ENCODE measurements at regions not wholly inside any gene's neighbourhood (a gene's known extent, or its start where the extent isn't known, plus 50 kb on each side); places are given as distances from the start of the nearest gene placed in this dataset.

GRCh38 chr4:138537731-138538490 lies 295.8 kb upstream of the SLC7A11 start:
- 0 out of 2 replicates have a peak, but pooled peaks cover 4% of the 10 kb centered on the region for H3K9me3 ChIP-seq (ENCODE audit: low read depth, low read length)
- no peak overlapping the region for H3K4me3 ChIP-seq
- no peak for DNase-seq (ENCODE audit: low read depth, low spot score)

GRCh38 chr4:138535316-138535715 lies 293.2 kb upstream of the SLC7A11 start:
- DNase-seq (ENCODE audit: low read depth, low spot score) = no peak
- TF ChIP-seq POLR2AphosphoS5 (IDR thresholded peaks at IDR 0.05; ENCODE audit: borderline replicate concordance, low read depth, low read length) (no peak), EZH2 (IDR thresholded peaks at IDR 0.05) (no peak), FOXP2 (optimal IDR thresholded peaks at IDR 0.05; ENCODE audit: control extremely low read depth, extremely low read length, insufficient read depth) (no peak)
- peaks cover 8% of the 10 kb centered on the region; the same call in 1 of the 2 replicates for H3K9me3 ChIP-seq (ENCODE audit: low read depth, low read length)

More at GRCh38 chr4:138537731-138538490, 295.8 kb upstream of the SLC7A11 start:
- H3K9ac ChIP-seq (ENCODE audit: insufficient read length) = no peak overlapping the region
- no peak for TF ChIP-seq EZH2 (IDR thresholded peaks at IDR 0.05)
- no peak for TF ChIP-seq FOXP2 (optimal IDR thresholded peaks at IDR 0.05; ENCODE audit: control extremely low read depth, extremely low read length, insufficient read depth)
- no peak for TF ChIP-seq POLR2AphosphoS5 (IDR thresholded peaks at IDR 0.05; ENCODE audit: borderline replicate concordance, low read depth, low read length)
- H3K36me3 ChIP-seq (ENCODE audit: insufficient read depth, low read length) = no peaks in the 10 kb centered on the region
- H3K27ac ChIP-seq = no peak overlapping the region

GRCh38 chr4:138522366-138522765 lies 280.2 kb upstream of the SLC7A11 start:
- no peak for DNase-seq (ENCODE audit: low read depth, low spot score)
- TF ChIP-seq FOXP2 (optimal IDR thresholded peaks at IDR 0.05; ENCODE audit: control extremely low read depth, extremely low read length, insufficient read depth) = no peak
- no peak for TF ChIP-seq POLR2AphosphoS5 (IDR thresholded peaks at IDR 0.05; ENCODE audit: borderline replicate concordance, low read depth, low read length)
- TF ChIP-seq EZH2 (IDR thresholded peaks at IDR 0.05) = no peak
- Histone ChIP-seq H3K9ac (ENCODE audit: insufficient read length) (no peak overlapping the region), H3K4me3 (no peak overlapping the region), H3K9me3 (ENCODE audit: low read depth, low read length) (no peaks in the 10 kb centered on the region), H3K36me3 (ENCODE audit: insufficient read depth, low read length) (no peaks in the 10 kb centered on the region), H3K27ac (no peak overlapping the region)

More at GRCh38 chr4:138535316-138535715, 293.2 kb upstream of the SLC7A11 start:
- no peak overlapping the region for H3K9ac ChIP-seq (ENCODE audit: insufficient read length)
- H3K36me3 ChIP-seq (ENCODE audit: insufficient read depth, low read length) = no peaks in the 10 kb centered on the region
- no peak overlapping the region for H3K4me3 ChIP-seq
- no peak overlapping the region for H3K27ac ChIP-seq

GRCh38 chr4:138521809-138522208 lies 279.7 kb upstream of the SLC7A11 start:
- no peak overlapping the region for H3K27ac ChIP-seq
- TF ChIP-seq EZH2 (IDR thresholded peaks at IDR 0.05) (no peak), FOXP2 (optimal IDR thresholded peaks at IDR 0.05; ENCODE audit: control extremely low read depth, extremely low read length, insufficient read depth) (no peak), POLR2AphosphoS5 (IDR thresholded peaks at IDR 0.05; ENCODE audit: borderline replicate concordance, low read depth, low read length) (no peak)
- H3K9me3 ChIP-seq (ENCODE audit: low read depth, low read length) = no peaks in the 10 kb centered on the region
- DNase-seq (ENCODE audit: low read depth, low spot score) = no peak
- H3K4me3 ChIP-seq = no peak overlapping the region
- H3K36me3 ChIP-seq (ENCODE audit: insufficient read depth, low read length) = no peaks in the 10 kb centered on the region
- no peak overlapping the region for H3K9ac ChIP-seq (ENCODE audit: insufficient read length)

GRCh38 chr4:138519436-138519835 lies 277.3 kb upstream of the SLC7A11 start:
- no peak overlapping the region for H3K27ac ChIP-seq
- H3K9me3 ChIP-seq (ENCODE audit: low read depth, low read length) = no peaks in the 10 kb centered on the region
- no peaks in the 10 kb centered on the region for H3K36me3 ChIP-seq (ENCODE audit: insufficient read depth, low read length)
- H3K4me3 ChIP-seq = no peak overlapping the region
- no peak for TF ChIP-seq POLR2AphosphoS5 (IDR thresholded peaks at IDR 0.05; ENCODE audit: borderline replicate concordance, low read depth, low read length)
- TF ChIP-seq EZH2 (IDR thresholded peaks at IDR 0.05) = no peak
- TF ChIP-seq FOXP2 (optimal IDR thresholded peaks at IDR 0.05; ENCODE audit: control extremely low read depth, extremely low read length, insufficient read depth) = no peak
- DNase-seq (ENCODE audit: low read depth, low spot score) = no peak
- H3K9ac ChIP-seq (ENCODE audit: insufficient read length) = no peak overlapping the region

- no peak for TF ChIP-seq EZH2 (IDR thresholded peaks at IDR 0.05)
- TF ChIP-seq POLR2AphosphoS5 (IDR thresholded peaks at IDR 0.05; ENCODE audit: borderline replicate concordance, low read depth, low read length) = no peak
- TF ChIP-seq FOXP2 (optimal IDR thresholded peaks at IDR 0.05; ENCODE audit: control extremely low read depth, extremely low read length, insufficient read depth) = no peak
- Histone ChIP-seq H3K9ac (ENCODE audit: insufficient read length) (no peak overlapping the region), H3K36me3 (ENCODE audit: insufficient read depth, low read length) (no peaks in the 10 kb centered on the region), H3K9me3 (ENCODE audit: low read depth, low read length) (no peaks in the 10 kb centered on the region), H3K27ac (no peak overlapping the region), H3K4me3 (no peak overlapping the region)
- DNase-seq (ENCODE audit: low read depth, low spot score) = no peak
These were observed 271.4 kb upstream of the SLC7A11 start for GRCh38 chr4:138513535-138513934.

- TF ChIP-seq POLR2AphosphoS5 (IDR thresholded peaks at IDR 0.05; ENCODE audit: borderline replicate concordance, low read depth, low read length) (no peak), EZH2 (IDR thresholded peaks at IDR 0.05) (no peak), FOXP2 (optimal IDR thresholded peaks at IDR 0.05; ENCODE audit: control extremely low read depth, extremely low read length, insufficient read depth) (no peak)
- H3K9ac ChIP-seq (ENCODE audit: insufficient read length) = no peak overlapping the region
- H3K9me3 ChIP-seq (ENCODE audit: low read depth, low read length) = no peaks in the 10 kb centered on the region
- H3K4me3 ChIP-seq = no peak overlapping the region
- H3K36me3 ChIP-seq (ENCODE audit: insufficient read depth, low read length) = no peaks in the 10 kb centered on the region
- no peak overlapping the region; the same call in 1 of the 2 replicates for H3K27ac ChIP-seq
- no peak for DNase-seq (ENCODE audit: low read depth, low spot score)
These were observed 270.6 kb upstream of the SLC7A11 start for GRCh38 chr4:138512756-138513155.

GRCh38 chr4:138510053-138510452 lies 267.9 kb upstream of the SLC7A11 start:
- no peak for TF ChIP-seq EZH2 (IDR thresholded peaks at IDR 0.05)
- TF ChIP-seq FOXP2 (optimal IDR thresholded peaks at IDR 0.05; ENCODE audit: control extremely low read depth, extremely low read length, insufficient read depth) = no peak
- TF ChIP-seq POLR2AphosphoS5 (IDR thresholded peaks at IDR 0.05; ENCODE audit: borderline replicate concordance, low read depth, low read length) = no peak
- no peaks in the 10 kb centered on the region for H3K9me3 ChIP-seq (ENCODE audit: low read depth, low read length)
- no peaks in the 10 kb centered on the region for H3K36me3 ChIP-seq (ENCODE audit: insufficient read depth, low read length)
- H3K4me3 ChIP-seq = no peak overlapping the region
- H3K27ac ChIP-seq = no peak overlapping the region
- no peak overlapping the region for H3K9ac ChIP-seq (ENCODE audit: insufficient read length)
- DNase-seq (ENCODE audit: low read depth, low spot score) = no peak
